Gastrocnemius medialis (tissue), 4 donors: ENCODE measurements at regions not wholly inside any gene's neighbourhood (a gene's known extent, or its start where the extent isn't known, plus 50 kb on each side); places are given as distances from the start of the nearest gene placed in this dataset.

ENCODE experiments used
- CTCF ChIP-seq, 5 experiments: fragments of 450-650 bp in 3 of 5; fragments of 200-600 bp in 2 of 5; sonication (generic) in 2 of 5; IDR thresholded peaks in 4 of 5; conservative IDR thresholded peaks in 1 of 5; 1 replicate in 4 of 5; 2 replicates in 1 of 5; pipeline ENCODE4 v1.5.1; 2016 to 2019; ENCODE audit warnings: antibody characterized with exemption in 5 of 5, mild to moderate bottlenecking in 3 of 5, moderate library complexity in 3 of 5
- POLR2A ChIP-seq, 2 donors: fragments of 450-650 bp; IDR thresholded peaks; one replicate each; pipeline ENCODE4 v1.6.1; 2017; ENCODE audit warnings: antibody characterized with exemption in 2 of 2, mild to moderate bottlenecking in 2 of 2, moderate library complexity in 2 of 2

- TF ChIP-seq CTCF (IDR thresholded peaks at IDR 0.05 in 4 of 5, conservative IDR thresholded peaks at IDR 0.05 in 1 of 5) (no peak), POLR2A (IDR thresholded peaks at IDR 0.05) (no peak)
Observed at GRCh38 chr3:102544741-102545140, 109.9 kb downstream of the ZPLD1 start.
